ENCODE measurements at regions not wholly inside any gene's neighbourhood (a gene's known extent, or its start where the extent isn't known, plus 50 kb on each side); places are given as distances from the start of the nearest gene placed in this dataset.

DNA sequence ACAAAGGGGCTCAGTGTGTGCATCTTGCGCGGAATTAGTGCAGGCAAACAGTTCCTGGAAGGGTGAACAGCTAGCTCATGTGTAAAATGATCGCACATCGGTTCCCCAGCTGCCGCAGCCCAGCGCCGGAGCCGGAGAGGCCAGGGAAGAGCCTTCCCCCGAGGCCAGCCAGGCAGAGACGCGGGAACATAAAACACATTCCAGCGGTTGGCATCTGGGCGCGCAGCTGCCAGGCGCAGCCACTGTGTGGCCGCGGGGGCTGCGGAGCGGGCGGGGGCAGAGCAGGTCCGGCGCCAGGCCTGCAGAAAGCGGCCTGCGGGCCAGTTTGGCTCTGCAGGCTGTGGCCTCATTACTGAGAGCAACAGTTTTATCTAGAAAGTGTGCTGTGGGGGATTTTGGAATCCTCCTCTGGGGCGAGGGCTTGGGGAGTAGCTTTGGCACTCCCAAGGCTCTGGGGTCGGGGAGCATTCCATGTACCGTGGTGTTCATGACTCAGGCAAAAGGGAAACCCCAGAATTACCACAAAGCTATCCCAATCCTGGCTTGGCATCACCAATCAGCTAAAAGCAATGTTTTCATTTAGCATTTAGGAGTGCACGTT, 74.3 kb downstream of the SAMD9 start:
- no peaks in the 10 kb centered on the region for H3K36me3 ChIP-seq
- peak overlapping the region in 1 of 2 donors; percentile 36 for H3K4me3 ChIP-seq
- no peaks in the 10 kb centered on the region for H3K9me3 ChIP-seq
- TF ChIP-seq, protein P1, sequence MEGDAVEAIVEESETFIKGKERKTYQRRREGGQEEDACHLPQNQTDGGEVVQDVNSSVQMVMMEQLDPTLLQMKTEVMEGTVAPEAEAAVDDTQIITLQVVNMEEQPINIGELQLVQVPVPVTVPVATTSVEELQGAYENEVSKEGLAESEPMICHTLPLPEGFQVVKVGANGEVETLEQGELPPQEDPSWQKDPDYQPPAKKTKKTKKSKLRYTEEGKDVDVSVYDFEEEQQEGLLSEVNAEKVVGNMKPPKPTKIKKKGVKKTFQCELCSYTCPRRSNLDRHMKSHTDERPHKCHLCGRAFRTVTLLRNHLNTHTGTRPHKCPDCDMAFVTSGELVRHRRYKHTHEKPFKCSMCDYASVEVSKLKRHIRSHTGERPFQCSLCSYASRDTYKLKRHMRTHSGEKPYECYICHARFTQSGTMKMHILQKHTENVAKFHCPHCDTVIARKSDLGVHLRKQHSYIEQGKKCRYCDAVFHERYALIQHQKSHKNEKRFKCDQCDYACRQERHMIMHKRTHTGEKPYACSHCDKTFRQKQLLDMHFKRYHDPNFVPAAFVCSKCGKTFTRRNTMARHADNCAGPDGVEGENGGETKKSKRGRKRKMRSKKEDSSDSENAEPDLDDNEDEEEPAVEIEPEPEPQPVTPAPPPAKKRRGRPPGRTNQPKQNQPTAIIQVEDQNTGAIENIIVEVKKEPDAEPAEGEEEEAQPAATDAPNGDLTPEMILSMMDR (IDR thresholded peaks at IDR 0.05) = no peak
- TF ChIP-seq POLR2AphosphoS5 (IDR thresholded peaks at IDR 0.05) (no peak), EP300 (IDR thresholded peaks at IDR 0.05) (no peak), POLR2A (IDR thresholded peaks at IDR 0.05) (no peak)
- WGBS, 2 donors (ENCODE audit: low coverage in 1 of 2) = 9 to 16% methylated on average over 6 to 17 of the region's 28 CpGs
- H3K4me1 ChIP-seq = peaks cover 0 to 10% (median 3%) of the 10 kb centered on the region in 3 donors
- ATAC-seq = no peak
- H3K27me3 ChIP-seq = peaks cover 8% of the 10 kb centered on the region
- H3K27ac ChIP-seq = no peak overlapping the region

DNA sequence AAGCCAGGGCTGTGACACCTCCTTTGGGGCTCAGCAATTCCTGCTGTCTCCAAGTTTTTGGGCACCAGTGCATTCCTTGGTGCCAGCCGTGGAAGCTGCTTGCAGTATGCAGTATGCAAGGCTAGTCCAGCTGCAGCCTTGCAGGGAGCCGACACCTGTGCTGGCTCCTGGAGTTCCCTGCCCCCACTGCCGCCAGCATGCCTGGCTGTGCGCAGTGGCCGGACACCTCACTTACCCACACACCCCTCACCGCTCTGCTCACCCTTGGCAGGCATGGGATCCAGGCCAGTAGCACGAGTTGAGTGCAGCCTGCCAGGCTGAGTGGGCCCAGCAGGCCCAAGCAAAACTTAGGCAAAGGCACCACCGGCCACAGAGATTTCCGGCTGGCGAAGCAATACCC, 77.4 kb downstream of the SAMD9 start:
- Histone ChIP-seq H3K4me3 (no peak overlapping the region), H3K4me1 (peaks cover 0 to 10% (median 3%) of the 10 kb centered on the region in 3 donors), H3K27me3 (peaks cover 8% of the 10 kb centered on the region), H3K27ac (no peak overlapping the region), H3K9me3 (no peaks in the 10 kb centered on the region), H3K36me3 (no peaks in the 10 kb centered on the region)
- 94% methylated on average over 3 of the region's 10 CpGs; no CpG with 5 or more reads in 1 of the 2 donors for WGBS, 2 donors (ENCODE audit: low coverage in 1 of 2)
- TF ChIP-seq, protein P1 (IDR thresholded peaks at IDR 0.05) = no peak
- no peak for TF ChIP-seq POLR2A (IDR thresholded peaks at IDR 0.05)
- TF ChIP-seq EP300 (IDR thresholded peaks at IDR 0.05) = no peak
- no peak for TF ChIP-seq POLR2AphosphoS5 (IDR thresholded peaks at IDR 0.05)
- ATAC-seq = no peak

DNA sequence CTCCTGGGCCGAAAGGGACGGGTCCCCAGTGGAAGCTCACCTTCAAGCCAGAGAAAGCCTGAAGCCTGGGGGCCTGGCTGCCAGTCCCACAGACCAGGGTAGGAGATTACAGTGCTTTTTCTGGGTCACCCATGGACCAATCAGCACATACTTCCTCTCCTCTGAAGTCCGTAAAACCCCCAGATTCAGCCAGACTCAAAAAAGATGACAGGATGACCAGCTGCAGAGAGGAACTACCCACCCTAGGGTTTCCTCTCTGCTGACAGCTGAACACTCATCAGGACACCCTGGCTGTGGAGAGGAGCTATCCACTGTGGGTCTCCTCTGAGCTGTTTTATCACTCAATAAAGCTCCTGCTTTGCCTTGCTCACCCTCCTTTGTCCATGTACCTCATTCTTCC, 78.0 kb downstream of the SAMD9 start:
- no peaks in the 10 kb centered on the region for H3K9me3 ChIP-seq
- peaks cover 0 to 10% (median 3%) of the 10 kb centered on the region in 3 donors for H3K4me1 ChIP-seq
- H3K36me3 ChIP-seq = no peaks in the 10 kb centered on the region
- no peak for ATAC-seq
- no peak overlapping the region for H3K27ac ChIP-seq
- 60% methylated on average over 1 of the region's 3 CpGs; no CpG with 5 or more reads in 1 of the 2 donors for WGBS, 2 donors (ENCODE audit: low coverage in 1 of 2)
- H3K27me3 ChIP-seq = peaks cover 8% of the 10 kb centered on the region
- H3K4me3 ChIP-seq = no peak overlapping the region
- no peak for TF ChIP-seq POLR2A (IDR thresholded peaks at IDR 0.05)
- TF ChIP-seq EP300 (IDR thresholded peaks at IDR 0.05) = no peak
- TF ChIP-seq, protein P1 (IDR thresholded peaks at IDR 0.05) = no peak
- no peak for TF ChIP-seq POLR2AphosphoS5 (IDR thresholded peaks at IDR 0.05)

DNA sequence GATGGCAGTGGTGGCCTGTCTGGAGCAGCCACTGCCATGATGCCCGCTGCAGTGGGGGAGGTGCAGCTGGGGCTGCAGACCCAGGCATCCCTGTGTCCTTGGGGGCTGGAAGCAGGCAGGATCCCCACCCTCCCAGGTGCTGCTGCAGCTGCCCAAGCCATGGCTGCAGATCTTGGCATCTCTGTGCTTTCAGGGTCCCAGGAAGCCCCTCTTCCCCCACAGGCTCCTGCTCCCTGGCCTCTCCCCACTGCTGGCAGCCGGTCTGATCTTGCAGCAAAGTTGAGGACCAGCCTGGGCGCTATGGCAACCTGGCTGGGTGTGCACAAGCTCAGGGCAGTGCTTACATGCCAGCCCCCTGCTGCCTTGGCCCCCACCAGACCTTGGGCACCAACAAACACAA, 78.5 kb downstream of the SAMD9 start:
- peaks cover 0 to 10% (median 3%) of the 10 kb centered on the region in 3 donors for H3K4me1 ChIP-seq
- no peak for ATAC-seq
- H3K36me3 ChIP-seq = no peaks in the 10 kb centered on the region
- no peak for TF ChIP-seq POLR2AphosphoS5 (IDR thresholded peaks at IDR 0.05)
- no peak for TF ChIP-seq POLR2A (IDR thresholded peaks at IDR 0.05)
- TF ChIP-seq EP300 (IDR thresholded peaks at IDR 0.05) = no peak
- TF ChIP-seq, protein P1 (IDR thresholded peaks at IDR 0.05) = no peak
- no peaks in the 10 kb centered on the region for H3K9me3 ChIP-seq
- 100% methylated on average over 1 of the region's 3 CpGs; no CpG with 5 or more reads in 1 of the 2 donors for WGBS, 2 donors (ENCODE audit: low coverage in 1 of 2)
- H3K4me3 ChIP-seq = no peak overlapping the region
- H3K27me3 ChIP-seq = peaks cover 8% of the 10 kb centered on the region
- H3K27ac ChIP-seq = no peak overlapping the region

DNA sequence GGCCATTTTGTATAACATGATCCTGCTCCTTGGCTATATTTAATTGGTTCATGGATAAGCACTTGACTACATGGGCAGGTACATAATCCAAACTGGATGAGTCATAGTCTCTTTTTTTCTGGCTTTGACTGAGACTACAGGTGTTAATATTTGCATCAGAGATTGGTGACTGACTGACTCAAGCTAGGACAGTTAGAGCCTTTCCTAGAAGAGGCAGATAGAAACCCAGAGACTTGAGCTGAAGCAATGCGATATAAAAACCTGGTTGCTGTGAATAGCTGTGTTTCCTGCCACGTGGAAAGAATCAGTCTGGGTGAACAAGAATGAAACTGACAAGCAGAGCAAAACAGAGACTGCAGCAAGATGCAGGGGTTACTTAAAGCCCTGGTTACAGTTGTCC, 81.0 kb downstream of the SAMD9 start:
- Histone ChIP-seq H3K9me3 (peaks cover 0 to 6% (median 0%) of the 10 kb centered on the region in 3 donors), H3K4me1 (no peaks in the 10 kb centered on the region), H3K36me3 (no peaks in the 10 kb centered on the region), H3K4me3 (no peak overlapping the region), H3K27ac (no peak overlapping the region), H3K27me3 (peaks cover 8% of the 10 kb centered on the region)
- WGBS, 2 donors (ENCODE audit: low coverage in 1 of 2) = 46 to 50% methylated on average over 1 to 2 of the region's 2 CpGs
- TF ChIP-seq EP300 (IDR thresholded peaks at IDR 0.05) (no peak), POLR2AphosphoS5 (IDR thresholded peaks at IDR 0.05) (no peak), POLR2A (IDR thresholded peaks at IDR 0.05) (no peak)
- TF ChIP-seq, protein P1 (IDR thresholded peaks at IDR 0.05) = no peak
- no peak for ATAC-seq
